Activated CD4-positive, alpha-beta T cell treated with anti-CD3 and anti-CD28 coated beads, Interleukin-2, Interleukin-6, amounts not matched to agents 100 ng/mL and 50 ng/mL, durations not matched to agents 16 hours and 8 hours (primary cell): ENCODE measurements at regions not wholly inside any gene's neighbourhood (a gene's known extent, or its start where the extent isn't known, plus 50 kb on each side); places are given as distances from the start of the nearest gene placed in this dataset.

ENCODE experiments used
- DNase-seq: peaks from one replicate; pipeline ENCODE4 v3.0.0-alpha.2; 2020

GRCh38 chr11:92846491-92847125 is 122.8 kb upstream of the MTNR1B start:
- DNase-seq, result no peak

GRCh38 chr11:92848578-92848977 is 120.9 kb upstream of the MTNR1B start:
- no peak for DNase-seq

GRCh38 chr11:92850296-92850826 is 119.1 kb upstream of the MTNR1B start:
- no peak for DNase-seq

- no peak for DNase-seq
Observed at GRCh38 chr11:92852229-92852628, 117.2 kb upstream of the MTNR1B start.

GRCh38 chr11:92852946-92853345 is 116.5 kb upstream of the MTNR1B start:
- no peak for DNase-seq

GRCh38 chr11:92854162-92854561 is 115.3 kb upstream of the MTNR1B start:
- no peak for DNase-seq

- no peak for DNase-seq
Observed at GRCh38 chr11:92854952-92855351, 114.5 kb upstream of the MTNR1B start.

- DNase-seq, result no peak
Observed at GRCh38 chr11:92855607-92856405, 113.6 kb upstream of the MTNR1B start.

GRCh38 chr11:92857407-92857806 is 112.0 kb upstream of the MTNR1B start:
- DNase-seq, result no peak

- DNase-seq, result no peak
Observed at GRCh38 chr11:92859156-92859690, 110.2 kb upstream of the MTNR1B start.

- DNase-seq, result no peak
Observed at GRCh38 chr11:92861634-92862033, 107.8 kb upstream of the MTNR1B start.

- no peak for DNase-seq
Observed at GRCh38 chr11:92865352-92865751, 104.1 kb upstream of the MTNR1B start.

- DNase-seq, result no peak
Observed at GRCh38 chr11:92866679-92867282, 102.7 kb upstream of the MTNR1B start.

GRCh38 chr11:92867913-92868619 is 101.4 kb upstream of the MTNR1B start:
- no peak for DNase-seq

GRCh38 chr11:92869716-92870115 is 99.7 kb upstream of the MTNR1B start:
- DNase-seq, result no peak

- DNase-seq, result no peak
Observed at GRCh38 chr11:92870196-92870832, 99.1 kb upstream of the MTNR1B start.

- DNase-seq, result no peak
Observed at GRCh38 chr11:92873551-92873950, 95.9 kb upstream of the MTNR1B start.

GRCh38 chr11:92875473-92875872 is 94.0 kb upstream of the MTNR1B start:
- DNase-seq, result no peak

- DNase-seq, result no peak
Observed at GRCh38 chr11:92879086-92879485, 90.4 kb upstream of the MTNR1B start.

GRCh38 chr11:92880381-92880780 is 89.1 kb upstream of the MTNR1B start:
- DNase-seq, result no peak

- DNase-seq, result no peak
Observed at GRCh38 chr11:92881940-92882450, 87.5 kb upstream of the MTNR1B start.
